PC-9 (cell line): ENCODE measurements at regions not wholly inside any gene's neighbourhood (a gene's known extent, or its start where the extent isn't known, plus 50 kb on each side); places are given as distances from the start of the nearest gene placed in this dataset.

Experiments
- CTCF ChIP-seq: fragments of 200-600 bp; sonication (generic); conservative IDR thresholded peaks from 2 replicates; pipeline ENCODE4 v1.6.1; 2017; ENCODE audit warnings: mixed run types, antibody characterized with exemption, mild to moderate bottlenecking, moderate library complexity
- EZH2 ChIP-seq: fragments of 200-600 bp; sonication (generic); IDR thresholded peaks from 2 replicates; pipeline ENCODE4 v1.8.0; 2017; ENCODE audit warnings: antibody characterized with exemption, low read depth

GRCh38 chr11:92533657-92534335, 309.2 kb downstream of the FAT3 start:
- TF ChIP-seq CTCF (no peak), EZH2 (no peak)
